ENCODE measurements at regions not wholly inside any gene's neighbourhood (a gene's known extent, or its start where the extent isn't known, plus 50 kb on each side); places are given as distances from the start of the nearest gene placed in this dataset.

DNA sequence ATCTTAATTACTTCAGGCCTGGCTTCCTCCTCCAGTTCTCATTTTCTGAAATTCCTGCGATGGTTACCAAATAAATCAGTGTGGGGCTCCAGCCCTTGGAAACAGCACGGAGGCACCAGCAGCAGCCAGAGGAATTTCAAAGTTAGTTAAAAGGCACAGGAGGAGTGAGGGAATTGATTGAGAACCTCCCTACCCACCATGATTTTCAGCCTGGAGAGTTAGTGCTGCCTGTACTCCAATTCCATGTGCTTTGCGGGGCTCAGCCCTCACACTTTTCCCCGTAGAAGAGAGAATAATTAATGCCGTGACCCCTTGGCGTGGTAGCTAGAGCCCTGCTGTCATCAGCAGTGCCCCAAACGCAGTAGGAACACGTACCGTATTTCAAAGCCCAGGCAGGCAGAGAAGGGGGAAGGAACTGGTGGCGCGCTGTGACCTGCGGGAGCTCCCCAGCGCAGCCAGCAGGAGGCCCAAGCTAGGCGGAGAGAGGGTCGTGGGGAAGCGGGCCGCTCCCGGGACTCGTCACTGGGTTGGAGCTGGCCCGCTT lies 84.0 kb upstream of the IGFBP7 start:
- TF ChIP-seq, protein P1, sequence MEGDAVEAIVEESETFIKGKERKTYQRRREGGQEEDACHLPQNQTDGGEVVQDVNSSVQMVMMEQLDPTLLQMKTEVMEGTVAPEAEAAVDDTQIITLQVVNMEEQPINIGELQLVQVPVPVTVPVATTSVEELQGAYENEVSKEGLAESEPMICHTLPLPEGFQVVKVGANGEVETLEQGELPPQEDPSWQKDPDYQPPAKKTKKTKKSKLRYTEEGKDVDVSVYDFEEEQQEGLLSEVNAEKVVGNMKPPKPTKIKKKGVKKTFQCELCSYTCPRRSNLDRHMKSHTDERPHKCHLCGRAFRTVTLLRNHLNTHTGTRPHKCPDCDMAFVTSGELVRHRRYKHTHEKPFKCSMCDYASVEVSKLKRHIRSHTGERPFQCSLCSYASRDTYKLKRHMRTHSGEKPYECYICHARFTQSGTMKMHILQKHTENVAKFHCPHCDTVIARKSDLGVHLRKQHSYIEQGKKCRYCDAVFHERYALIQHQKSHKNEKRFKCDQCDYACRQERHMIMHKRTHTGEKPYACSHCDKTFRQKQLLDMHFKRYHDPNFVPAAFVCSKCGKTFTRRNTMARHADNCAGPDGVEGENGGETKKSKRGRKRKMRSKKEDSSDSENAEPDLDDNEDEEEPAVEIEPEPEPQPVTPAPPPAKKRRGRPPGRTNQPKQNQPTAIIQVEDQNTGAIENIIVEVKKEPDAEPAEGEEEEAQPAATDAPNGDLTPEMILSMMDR (IDR thresholded peaks at IDR 0.05; ENCODE audit: poor library complexity, severe bottlenecking) = no peak
- TF ChIP-seq EP300 (conservative IDR thresholded peaks at IDR 0.05; ENCODE audit: poor library complexity, severe bottlenecking) (no peak), EZH2 (IDR thresholded peaks at IDR 0.05; ENCODE audit: borderline replicate concordance, insufficient read depth, low read length, poor library complexity, severe bottlenecking) (no peak), POLR2AphosphoS5 (IDR thresholded peaks at IDR 0.05) (no peak), TAF1 (IDR thresholded peaks at IDR 0.05; ENCODE audit: low read depth) (no peak)
- TF ChIP-seq, protein P2, sequence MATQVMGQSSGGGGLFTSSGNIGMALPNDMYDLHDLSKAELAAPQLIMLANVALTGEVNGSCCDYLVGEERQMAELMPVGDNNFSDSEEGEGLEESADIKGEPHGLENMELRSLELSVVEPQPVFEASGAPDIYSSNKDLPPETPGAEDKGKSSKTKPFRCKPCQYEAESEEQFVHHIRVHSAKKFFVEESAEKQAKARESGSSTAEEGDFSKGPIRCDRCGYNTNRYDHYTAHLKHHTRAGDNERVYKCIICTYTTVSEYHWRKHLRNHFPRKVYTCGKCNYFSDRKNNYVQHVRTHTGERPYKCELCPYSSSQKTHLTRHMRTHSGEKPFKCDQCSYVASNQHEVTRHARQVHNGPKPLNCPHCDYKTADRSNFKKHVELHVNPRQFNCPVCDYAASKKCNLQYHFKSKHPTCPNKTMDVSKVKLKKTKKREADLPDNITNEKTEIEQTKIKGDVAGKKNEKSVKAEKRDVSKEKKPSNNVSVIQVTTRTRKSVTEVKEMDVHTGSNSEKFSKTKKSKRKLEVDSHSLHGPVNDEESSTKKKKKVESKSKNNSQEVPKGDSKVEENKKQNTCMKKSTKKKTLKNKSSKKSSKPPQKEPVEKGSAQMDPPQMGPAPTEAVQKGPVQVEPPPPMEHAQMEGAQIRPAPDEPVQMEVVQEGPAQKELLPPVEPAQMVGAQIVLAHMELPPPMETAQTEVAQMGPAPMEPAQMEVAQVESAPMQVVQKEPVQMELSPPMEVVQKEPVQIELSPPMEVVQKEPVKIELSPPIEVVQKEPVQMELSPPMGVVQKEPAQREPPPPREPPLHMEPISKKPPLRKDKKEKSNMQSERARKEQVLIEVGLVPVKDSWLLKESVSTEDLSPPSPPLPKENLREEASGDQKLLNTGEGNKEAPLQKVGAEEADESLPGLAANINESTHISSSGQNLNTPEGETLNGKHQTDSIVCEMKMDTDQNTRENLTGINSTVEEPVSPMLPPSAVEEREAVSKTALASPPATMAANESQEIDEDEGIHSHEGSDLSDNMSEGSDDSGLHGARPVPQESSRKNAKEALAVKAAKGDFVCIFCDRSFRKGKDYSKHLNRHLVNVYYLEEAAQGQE (IDR thresholded peaks at IDR 0.05; ENCODE audit: borderline replicate concordance) = no peak
